ENCODE measurements at regions not wholly inside any gene's neighbourhood (a gene's known extent, or its start where the extent isn't known, plus 50 kb on each side); places are given as distances from the start of the nearest gene placed in this dataset.

- Histone ChIP-seq H3K27me3 (ENCODE audit: insufficient read depth, low read length) (no peaks in the 10 kb centered on the region), H3T11ph (ENCODE audit: low read length) (no peak overlapping the region), H3K4me1 (ENCODE audit: insufficient read depth, low read length) (no peaks in the 10 kb centered on the region), H3K79me2 (ENCODE audit: insufficient read depth, low read length) (no peaks in the 10 kb centered on the region), H3K27ac (ENCODE audit: insufficient read length, low read depth, low read length) (no peak overlapping the region), H3K79me1 (ENCODE audit: insufficient read depth, low read depth, low read length, poor library complexity, severe bottlenecking) (no peaks in the 10 kb centered on the region), H3K9me3 (ENCODE audit: control insufficient read depth, low read depth, low read length) (no peaks in the 10 kb centered on the region), H2BK120ac (ENCODE audit: low read depth, low read length, poor library complexity, severe bottlenecking) (no peak overlapping the region), H3K4ac (ENCODE audit: low read depth, low read length) (no peak overlapping the region), H4K91ac (ENCODE audit: insufficient read length, low read depth, low read length) (no peak overlapping the region), H3K18ac (ENCODE audit: insufficient read length, low read depth, low read length) (no peak overlapping the region), H3K23ac (ENCODE audit: insufficient read length, low read depth, low read length) (no peak overlapping the region), H3K14ac (ENCODE audit: insufficient read depth, low read length) (no peak overlapping the region), H4K20me1 (ENCODE audit: control insufficient read depth, insufficient read depth, insufficient read length) (no peaks in the 10 kb centered on the region), H3K56ac (ENCODE audit: insufficient read length, low read depth, low read length) (no peak overlapping the region), H4K8ac (replicated peaks; ENCODE audit: insufficient read length, low read depth, low read length) (no peak overlapping the region), H2BK20ac (ENCODE audit: low read depth, low read length, poor library complexity, severe bottlenecking) (no peak overlapping the region), H2BK15ac (ENCODE audit: low read depth, low read length) (no peak overlapping the region), H3K23me2 (ENCODE audit: insufficient read length, low read depth, low read length, poor library complexity, severe bottlenecking) (no peaks in the 10 kb centered on the region), H3K9ac (ENCODE audit: extremely low read depth, insufficient read length, low read length) (no peak overlapping the region), H2AFZ (ENCODE audit: low read length) (no peak overlapping the region), H2BK12ac (ENCODE audit: insufficient read length, low read depth, low read length) (no peak overlapping the region), H4K5ac (ENCODE audit: insufficient read length, low read depth, low read length) (no peak overlapping the region), H2BK5ac (ENCODE audit: insufficient read length, low read length) (no peak overlapping the region), H2AK5ac (ENCODE audit: insufficient read length, low read length) (no peak overlapping the region), H3K4me2 (ENCODE audit: insufficient read depth, insufficient read length, low read length) (no peak overlapping the region)
- H3K27me3 Mint-ChIP-seq (ENCODE audit: low read depth): no peaks in the 10 kb centered on the region
- H3K4me3 Mint-ChIP-seq: no peak overlapping the region
- no peak for DNase-seq
- no peak for TF ChIP-seq CTCF (conservative IDR thresholded peaks at IDR 0.05)
- 0 out of 4 replicates have a peak, but pooled peaks cover 0 to 3% of the 10 kb centered on the region in 2 experiments for H3K4me1 Mint-ChIP-seq
- H3K27ac Mint-ChIP-seq: no peak overlapping the region
- H3K36me3 Mint-ChIP-seq (ENCODE audit: insufficient read depth in 1 of 3, low read depth in 3 of 3): no peaks in the 10 kb centered on the region
- no CpG with 5 or more reads among the region's 1 CpG for WGBS (ENCODE audit: extremely low coverage, insufficient read length, low lambda C conversion rate)
- H3K9me3 Mint-ChIP-seq: no peaks in the 10 kb centered on the region
Measured at GRCh38 chr14:25485381-25485780, 435.4 kb upstream of the STXBP6 start.
